H1 (cell line): ENCODE measurements at regions not wholly inside any gene's neighbourhood (a gene's known extent, or its start where the extent isn't known, plus 50 kb on each side); places are given as distances from the start of the nearest gene placed in this dataset.

Source experiments
- CTCF ChIA-PET: fragments of 300-600 bp; sonication (Branson Sonifier 250); formaldehyde crosslinking; loops from one replicate; lab custom pipeline; 2021; ENCODE audit not compliant: partially characterized antibody; lab: Charles Lee
- POLR2A ChIA-PET: fragments of 300-600 bp; sonication (Branson Sonifier 250); formaldehyde crosslinking; loops from one replicate; lab custom pipeline; 2021; ENCODE audit warnings: inconsistent platforms; ENCODE audit not compliant: partially characterized antibody; lab: Charles Lee
- DNase-seq, 2 experiments: peaks; one replicate each; pipeline versions ENCODE4 v3.0.0 to v3.0.0-alpha.2; 2010 to 2022; ENCODE audit warnings: low spot score in 2 of 2, low read depth in 1 of 2, mixed read lengths in 1 of 2
- FAIRE-seq: peaks from 2 replicates; lab custom pipeline; 2011; peaks lifted over from hg19 to GRCh38; lab: Jason Lieb, UNC
- H2AFZ ChIP-seq: 2 replicates; pipeline ENCODE4 v1.8.1; 2012; ENCODE audit warnings: low read length, inconsistent platforms
- H2AK5ac ChIP-seq: 2 replicates; pipeline ENCODE4 v1.6.1; 2013; ENCODE audit warnings: low read depth, low read length
- H2BK120ac ChIP-seq: replicated peaks from 2 replicates; pipeline ENCODE3; 2013; ENCODE audit warnings: low read depth, low read length, inconsistent platforms
- H2BK12ac ChIP-seq: 2 replicates; pipeline ENCODE4 v1.6.1; 2013; ENCODE audit warnings: low read depth, low read length
- H2BK15ac ChIP-seq: 2 replicates; pipeline ENCODE4 v1.6.1; 2013; ENCODE audit warnings: low read length
- H2BK20ac ChIP-seq: 2 replicates; pipeline ENCODE4 v1.6.1; 2013; ENCODE audit warnings: low read length
- H2BK5ac ChIP-seq: 2 replicates; pipeline ENCODE4 v1.6.1; 2013; ENCODE audit warnings: low read depth, low read length
- H3K14ac ChIP-seq: 2 replicates; pipeline ENCODE4 v1.6.1; 2013; ENCODE audit warnings: inconsistent platforms; ENCODE audit not compliant: insufficient read length
- H3K18ac ChIP-seq: 2 replicates; pipeline ENCODE4 v1.6.1; 2013; ENCODE audit warnings: low read length; ENCODE audit errors: extremely low read depth
- H3K23ac ChIP-seq: 2 replicates; pipeline ENCODE4 v1.6.1; 2013; ENCODE audit warnings: inconsistent platforms; ENCODE audit not compliant: insufficient read length
- H3K23me2 ChIP-seq: 2 replicates; pipeline ENCODE4 v1.6.1; 2013; ENCODE audit warnings: low read depth, low read length
- H3K27ac ChIP-seq: 2 replicates; pipeline ENCODE4 v1.6.1; 2011; ENCODE audit warnings: low read depth, low read length, inconsistent platforms
- H3K27me3 ChIP-seq, 4 experiments: replicated peaks in 1 of 4; 1 replicate in 1 of 4; 2 replicates in 3 of 4; pipeline versions ENCODE4 v1.6.1 to v1.8.1; 2011 to 2013; ENCODE audit warnings: low read length in 3 of 4, mild to moderate bottlenecking in 3 of 4, inconsistent platforms in 2 of 4, mixed read lengths in 2 of 4, moderate library complexity in 1 of 4; ENCODE audit not compliant: control insufficient read depth in 3 of 4, insufficient read depth in 3 of 4; ENCODE audit errors: extremely low read depth in 1 of 4
- H3K36me3 ChIP-seq, 4 experiments: 2 replicates each; pipeline versions ENCODE4 v1.6.1 to v1.8.1; 2011 to 2013; ENCODE audit warnings: mild to moderate bottlenecking in 4 of 4, low read length in 3 of 4, moderate library complexity in 2 of 4, control low read depth in 1 of 4, inconsistent platforms in 1 of 4; ENCODE audit not compliant: insufficient read depth in 4 of 4, control insufficient read depth in 2 of 4
- H3K4ac ChIP-seq: replicated peaks from 2 replicates; pipeline ENCODE3; 2013; ENCODE audit warnings: low read length, low read depth, mixed read lengths, inconsistent platforms; ENCODE audit not compliant: insufficient read length
- H3K4me1 ChIP-seq, 4 experiments: replicated peaks in 1 of 4; 1 replicate in 1 of 4; 2 replicates in 3 of 4; pipeline versions ENCODE4 v1.6.1 to v1.8.1; 2011 to 2013; ENCODE audit warnings: low read length in 3 of 4, inconsistent platforms in 2 of 4, mixed read lengths in 1 of 4; ENCODE audit not compliant: insufficient read depth in 4 of 4, control insufficient read depth in 3 of 4
- H3K4me2 ChIP-seq, 2 experiments: 2 replicates each; pipeline versions ENCODE4 v1.6.1 to v1.8.1; 2011 to 2013; ENCODE audit warnings: low read depth in 2 of 2, low read length in 2 of 2, control low read depth in 1 of 2, inconsistent platforms in 1 of 2, mild to moderate bottlenecking in 1 of 2; ENCODE audit not compliant: insufficient read depth in 1 of 2
- H3K4me3 ChIP-seq, 4 experiments: fragments of 200-600, 300-600 bp in 1 of 4; sonication (generic), shearing (Covaris generic), sonication (Bioruptor Twin) in 1 of 4; 2 replicates each; pipeline versions ENCODE4 v1.5.1 to v1.8.1; 2011 to 2016; ENCODE audit warnings: low read length in 4 of 4, low read depth in 3 of 4, control low read depth in 2 of 4, inconsistent platforms in 2 of 4, mild to moderate bottlenecking in 2 of 4, mixed read lengths in 1 of 4, moderate library complexity in 1 of 4; ENCODE audit not compliant: insufficient read depth in 2 of 4; ENCODE audit errors: extremely low read depth in 1 of 4
- H3K56ac ChIP-seq: replicated peaks from 2 replicates; pipeline ENCODE3; 2013; ENCODE audit warnings: low read depth, mild to moderate bottlenecking, mixed read lengths, low read length, inconsistent platforms; ENCODE audit not compliant: insufficient read length
- H3K79me1 ChIP-seq: 2 replicates; pipeline ENCODE4 v1.6.1; 2013; ENCODE audit warnings: low read depth, low read length, control low read depth
- H3K79me2 ChIP-seq, 2 experiments: 2 replicates each; pipeline versions ENCODE4 v1.6.1 to v1.8.1; 2012 to 2013; ENCODE audit warnings: low read length in 2 of 2, mild to moderate bottlenecking in 2 of 2, inconsistent platforms in 1 of 2; ENCODE audit not compliant: insufficient read depth in 2 of 2, control insufficient read depth in 1 of 2
- H3K9ac ChIP-seq, 4 experiments: replicated peaks in 1 of 4; 1 replicate in 1 of 4; 2 replicates in 3 of 4; pipeline versions ENCODE4 v1.6.1 to v1.8.1; 2011 to 2013; ENCODE audit warnings: low read depth in 3 of 4, low read length in 3 of 4, control low read depth in 2 of 4, mild to moderate bottlenecking in 2 of 4, moderate library complexity in 2 of 4, inconsistent platforms in 1 of 4; ENCODE audit errors: extremely low read depth in 1 of 4
- H3K9me3 ChIP-seq, 2 experiments: 2 replicates each; pipeline versions ENCODE4 v1.6.1 to v1.8.1; 2012 to 2013; ENCODE audit warnings: mild to moderate bottlenecking in 2 of 2, moderate library complexity in 2 of 2, control low read depth in 1 of 2, inconsistent platforms in 1 of 2, low read depth in 1 of 2, low read length in 1 of 2, mixed read lengths in 1 of 2; ENCODE audit not compliant: insufficient read depth in 2 of 2
- H4K20me1 ChIP-seq, 2 experiments: replicated peaks in 1 of 2; 2 replicates each; pipeline versions ENCODE3 to v1.8.1; 2011 to 2013; ENCODE audit warnings: inconsistent platforms in 2 of 2, low read length in 2 of 2, mild to moderate bottlenecking in 1 of 2; ENCODE audit not compliant: insufficient read depth in 2 of 2, control insufficient read depth in 1 of 2
- H4K5ac ChIP-seq: 2 replicates; pipeline ENCODE4 v1.6.1; 2013; ENCODE audit warnings: low read length, low read depth, mixed read lengths, inconsistent platforms; ENCODE audit not compliant: insufficient read length
- H4K8ac ChIP-seq: 2 replicates; pipeline ENCODE4 v1.8.0; 2013; ENCODE audit warnings: mild to moderate bottlenecking, moderate library complexity, low read length, inconsistent platforms; ENCODE audit not compliant: insufficient read depth; ENCODE audit errors: extremely low read depth
- H4K91ac ChIP-seq: replicated peaks from 2 replicates; pipeline ENCODE3; 2013; ENCODE audit warnings: low read length, mixed read lengths, inconsistent platforms; ENCODE audit not compliant: insufficient read length
- CEBPB ChIP-seq: IDR thresholded peaks from 2 replicates; pipeline ENCODE4 v1.6.1; 2012; ENCODE audit warnings: low read depth, low read length
- CTCF ChIP-seq, 3 experiments: IDR thresholded peaks; 1 replicate in 2 of 3; 2 replicates in 1 of 3; pipeline versions ENCODE4 v1.5.1 to v1.6.1; 2011; ENCODE audit warnings: low read length in 3 of 3, mild to moderate bottlenecking in 3 of 3, inconsistent platforms in 2 of 3, low read depth in 1 of 3, moderate library complexity in 1 of 3; ENCODE audit not compliant: insufficient read depth in 1 of 3; ENCODE audit errors: control extremely low read depth in 1 of 3
- KDM1A ChIP-seq: fragments of 200-600, 300-600 bp; sonication (generic); IDR thresholded peaks from 2 replicates; pipeline ENCODE4 v1.7.1; 2016; ENCODE audit warnings: mild to moderate bottlenecking, low read length, borderline replicate concordance
- RAD21 ChIP-seq, 2 experiments: IDR thresholded peaks in 1 of 2; conservative IDR thresholded peaks in 1 of 2; 2 replicates each; pipeline ENCODE4 v1.6.1; 2011; ENCODE audit warnings: low read depth in 2 of 2, low read length in 2 of 2, improper control_type of control experiment in 1 of 2, inconsistent platforms in 1 of 2, mild to moderate bottlenecking in 1 of 2, moderate library complexity in 1 of 2
- SP4 ChIP-seq: IDR thresholded peaks from 2 replicates; pipeline ENCODE4 v1.6.1; 2012; ENCODE audit warnings: low read length, inconsistent platforms
- TCF12 ChIP-seq: IDR thresholded peaks from 2 replicates; pipeline ENCODE4 v1.6.1; 2011; ENCODE audit warnings: low read depth, mild to moderate bottlenecking, low read length
- WGBS, 2 experiments: shearing (Covaris generic) in 1 of 2; methylation state at CpG; one replicate each; pipeline versions ENCODE4 v1.1.6 to v1.1.7; 2013 to 2015; ENCODE audit warnings: low lambda C conversion rate in 2 of 2, mixed read lengths in 2 of 2, inconsistent platforms in 1 of 2, low coverage in 1 of 2, missing lambda C conversion rate in 1 of 2; ENCODE audit not compliant: insufficient replicate concordance in 2 of 2, insufficient coverage in 1 of 2, insufficient read length in 1 of 2; ENCODE audit errors: extremely low coverage in 1 of 2, missing lambda C conversion rate in 1 of 2; 5-methylcytosine and 5-hydroxymethylcytosine counted together

GRCh38 chr1:91617285-91617765 is 116.7 kb downstream of the CDC7 start:
- Histone ChIP-seq H2BK120ac (no peak overlapping the region), H3K36me3 (no peaks in the 10 kb centered on the region), H3K27me3 (no peaks in the 10 kb centered on the region), H2BK12ac (no peak overlapping the region), H4K20me1 (no peaks in the 10 kb centered on the region), H3K23ac (no peak overlapping the region), H3K14ac (no peak overlapping the region), H2AFZ (no peak overlapping the region), H4K5ac (no peak overlapping the region), H3K4me2 (peak overlapping the region in 1 of 2 experiments; percentile 6; a peak in 1 of 4 replicates), H2AK5ac (no peak overlapping the region), H3K9ac (no peak overlapping the region), H4K91ac (no peak overlapping the region), H2BK20ac (no peak overlapping the region), H2BK5ac (no peak overlapping the region), H3K23me2 (no peaks in the 10 kb centered on the region), H4K8ac (no peak overlapping the region), H3K4ac (no peak overlapping the region), H2BK15ac (no peak overlapping the region), H3K79me2 (no peaks in the 10 kb centered on the region), H3K4me1 (peaks cover 0 to 7% (median 3%) of the 10 kb centered on the region in 4 experiments; a peak in 4 of 7 replicates), H3K9me3 (no peaks in the 10 kb centered on the region), H3K27ac (no peak overlapping the region), H3K79me1 (no peaks in the 10 kb centered on the region), H3K4me3 (no peak overlapping the region), H3K18ac (peak overlapping the region; percentile 19; the same call in 1 of the 2 replicates), H3K56ac (no peak overlapping the region)
- WGBS, 2 experiments, result 39% methylated on average over 5 of the region's 5 CpGs; no CpG with 5 or more reads in 1 of the 2 experiments
- peak; percentile 64 to 74 for TF ChIP-seq RAD21 (IDR thresholded peaks at IDR 0.05 in 1 of 2, conservative IDR thresholded peaks at IDR 0.05 in 1 of 2; ENCODE audit: low read depth in 2 of 2, low read length in 2 of 2)
- TF ChIP-seq KDM1A, result no peak
- TF ChIP-seq CTCF (IDR thresholded peaks at IDR 0.05; ENCODE audit: control extremely low read depth in 1 of 3, insufficient read depth in 1 of 3, low read depth in 1 of 3, low read length in 3 of 3), result peak; percentile 57 to 76 (median 67)
- TF ChIP-seq CEBPB, result peak; percentile 100
- TF ChIP-seq SP4, result no peak
- TF ChIP-seq TCF12, result peak; percentile 96
- POLR2A ChIA-PET, result interaction anchor here (0.6 kb wide), 1 partner anchor 82 kb away, joined by 4 read pairs; no protein-coding TSS in a partner anchor
- CTCF ChIA-PET, result interaction anchor here (0.5 to 1.2 kb wide), 3 partner anchors 107 to 322 kb away, joined by 3 read pairs; no protein-coding TSS in a partner anchor
- FAIRE-seq, result peak; percentile 45
- DNase-seq, result peak; percentile 41 to 65
